HG03025 (cell line): ENCODE measurements at regions not wholly inside any gene's neighbourhood (a gene's known extent, or its start where the extent isn't known, plus 50 kb on each side); places are given as distances from the start of the nearest gene placed in this dataset.
A peak's percentile ranks its signal among the peaks of the same experiment; 100 is the strongest.

Experiments
- ATAC-seq: cut with Tn5 transposase; IDR thresholded peaks from one replicate; pipeline ENCODE4 v1.9.1; 2021; ENCODE audit warnings: mild to moderate bottlenecking, moderate library complexity; ENCODE audit not compliant: unreplicated experiment, low FRiP score

GRCh38 chr2:80778704-80779103 lies 474.2 kb upstream of the LRRTM1 start:
- no peak for ATAC-seq

GRCh38 chr2:80748592-80748991 lies 444.0 kb upstream of the LRRTM1 start:
- ATAC-seq = peak; percentile 98

DNA sequence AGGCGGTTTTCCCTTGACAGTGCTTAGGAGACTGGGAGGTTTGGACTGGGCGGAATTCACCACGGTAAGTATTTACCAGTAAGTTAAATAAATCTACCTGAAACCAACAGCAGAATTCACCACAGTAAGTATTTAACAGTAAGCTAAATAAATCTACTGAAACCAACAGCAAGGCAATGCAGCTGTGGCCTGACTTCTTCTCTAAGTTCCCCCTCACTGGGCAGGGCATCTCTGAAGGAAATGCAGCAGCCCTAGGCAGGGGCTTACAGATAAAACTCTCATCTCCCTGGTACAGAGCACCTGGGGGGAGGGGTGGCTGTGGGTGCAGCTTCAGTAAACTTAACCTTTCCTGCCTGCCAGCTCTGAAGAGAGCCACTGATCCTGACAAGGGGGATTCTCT lies 432.5 kb upstream of the LRRTM1 start:
- ATAC-seq = peak; percentile 96

GRCh38 chr2:80725001-80725400 lies 420.4 kb upstream of the LRRTM1 start:
- ATAC-seq = no peak

DNA sequence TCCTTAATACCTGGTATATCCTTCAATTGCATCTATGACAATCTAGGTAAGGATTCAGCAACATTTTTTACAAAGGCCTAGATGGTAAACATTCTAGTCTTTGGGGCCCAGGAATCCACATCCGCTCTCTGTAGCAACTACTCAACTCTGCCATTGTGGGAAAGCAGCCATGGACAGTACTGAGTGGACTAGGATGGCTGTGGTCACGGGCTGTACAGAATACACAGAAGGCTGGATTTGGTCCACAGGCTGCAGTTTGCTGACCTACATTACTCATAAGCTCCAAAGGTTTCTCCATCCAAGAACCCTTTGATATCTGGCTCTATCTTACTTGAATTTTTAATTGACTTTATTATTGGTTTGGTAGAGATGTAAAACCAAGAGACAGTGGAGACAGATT lies 418.3 kb upstream of the LRRTM1 start:
- no peak for ATAC-seq

DNA sequence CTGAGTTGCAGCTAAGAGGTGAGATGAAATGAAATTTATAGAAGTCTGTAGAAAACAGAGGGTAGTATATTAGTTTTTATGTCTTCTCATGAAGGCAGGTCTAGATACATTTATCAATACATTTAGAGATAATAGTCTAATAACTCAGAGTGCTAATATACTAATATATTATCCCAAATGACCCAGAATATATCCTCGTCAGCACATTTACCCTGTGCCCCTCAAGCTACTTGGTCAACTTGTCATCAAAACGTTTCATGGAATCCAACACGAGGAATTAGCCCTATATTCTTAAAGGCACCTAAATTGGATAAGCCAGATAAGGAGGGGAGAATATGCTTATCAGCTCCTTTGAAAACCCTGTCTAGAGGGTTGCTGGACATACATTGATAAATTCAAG lies 415.1 kb upstream of the LRRTM1 start:
- no peak for ATAC-seq

DNA sequence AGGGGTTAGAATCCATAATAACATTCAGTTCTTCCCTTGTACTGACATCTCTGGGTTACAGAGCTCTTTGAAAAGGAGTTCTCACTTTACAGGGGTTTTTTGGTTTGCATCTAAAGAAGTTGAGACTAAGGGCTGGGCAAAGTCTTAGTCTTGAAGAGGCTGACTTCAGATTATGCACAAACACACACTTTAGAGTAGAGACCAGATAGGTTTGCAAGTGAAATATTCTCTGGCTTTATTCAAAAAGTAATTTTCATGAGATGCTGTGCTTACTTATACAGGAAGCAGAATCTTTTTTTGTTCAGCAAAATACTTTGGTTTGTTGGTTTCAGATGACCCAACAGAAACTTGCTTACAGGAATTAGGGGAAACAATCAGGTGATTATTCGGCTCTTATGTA lies 410.9 kb upstream of the LRRTM1 start:
- ATAC-seq = no peak

DNA sequence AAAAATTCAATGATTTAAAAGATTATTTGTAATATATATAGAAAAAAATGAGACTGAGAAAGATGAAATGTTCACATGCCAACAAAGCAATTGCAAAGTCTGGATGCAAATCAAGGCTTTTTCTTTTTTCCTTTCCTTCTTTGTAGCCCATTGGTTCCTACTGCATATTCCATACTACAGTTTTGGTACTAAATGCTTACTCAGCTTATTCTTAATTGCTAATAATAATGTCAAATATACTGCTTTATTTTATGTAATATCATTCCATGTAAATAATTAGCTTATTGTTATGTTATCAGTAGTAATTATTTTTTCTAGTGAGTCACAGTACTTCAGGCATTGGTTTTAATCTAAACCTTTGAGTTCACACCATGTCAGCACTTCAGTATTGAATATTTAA lies 407.4 kb upstream of the LRRTM1 start:
- no peak for ATAC-seq

DNA sequence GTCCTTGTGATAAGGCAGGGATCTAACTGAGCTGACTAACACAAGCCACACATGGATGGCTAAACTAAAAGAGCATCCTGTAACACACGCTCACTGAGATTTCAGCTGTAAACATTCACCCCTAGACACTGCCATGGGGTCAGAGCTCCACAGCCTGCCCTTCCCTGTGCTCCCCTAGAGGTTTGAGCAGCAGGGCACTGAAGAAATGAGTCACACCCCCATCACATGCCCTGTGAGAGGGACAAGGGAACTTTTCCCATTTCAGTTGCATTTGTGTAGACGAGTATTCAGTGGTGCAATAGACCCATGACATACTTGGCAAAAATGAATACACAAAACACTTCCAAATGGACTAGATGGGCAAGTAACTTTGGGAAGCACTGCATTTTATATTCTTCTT lies 402.4 kb upstream of the LRRTM1 start:
- no peak for ATAC-seq

DNA sequence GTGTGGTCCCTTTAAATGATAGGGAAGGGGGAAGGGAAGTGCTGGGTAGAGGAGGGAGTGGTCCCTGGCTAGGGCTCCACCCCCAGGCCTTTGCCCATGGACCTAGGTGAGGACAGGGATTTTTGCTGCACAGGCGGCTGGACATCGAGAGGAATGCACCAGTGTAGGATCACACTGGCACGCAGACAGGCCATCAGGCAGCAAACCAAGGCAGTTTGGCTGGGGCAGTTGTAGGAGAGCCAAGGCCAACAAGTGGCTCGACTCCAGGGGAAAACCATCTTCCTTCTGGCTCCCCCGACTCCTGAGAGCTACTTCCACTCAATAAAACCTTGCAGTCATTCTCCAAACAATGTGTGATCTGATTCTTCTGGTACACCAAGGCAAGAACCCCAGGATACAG lies 402.0 kb upstream of the LRRTM1 start:
- no peak for ATAC-seq

DNA sequence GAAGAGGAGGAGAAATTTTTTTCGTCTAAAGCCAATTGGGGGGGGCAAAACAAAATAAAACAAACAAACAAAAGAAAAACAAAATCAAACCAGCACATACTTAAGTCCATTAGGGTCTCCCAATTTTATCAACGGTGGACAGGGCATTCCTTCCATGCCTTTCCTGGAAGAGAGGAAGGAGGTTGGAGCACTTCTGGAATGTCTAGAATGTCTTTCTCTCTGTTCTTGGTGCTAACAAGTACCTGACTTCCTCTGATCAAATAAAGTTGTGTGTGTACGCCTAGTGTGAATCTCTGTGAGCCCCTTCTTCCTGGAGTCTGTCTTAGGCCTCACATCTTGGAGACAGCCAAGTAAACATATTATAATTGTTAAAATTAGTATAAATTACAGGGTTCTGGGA lies 399.0 kb upstream of the LRRTM1 start:
- no peak for ATAC-seq

DNA sequence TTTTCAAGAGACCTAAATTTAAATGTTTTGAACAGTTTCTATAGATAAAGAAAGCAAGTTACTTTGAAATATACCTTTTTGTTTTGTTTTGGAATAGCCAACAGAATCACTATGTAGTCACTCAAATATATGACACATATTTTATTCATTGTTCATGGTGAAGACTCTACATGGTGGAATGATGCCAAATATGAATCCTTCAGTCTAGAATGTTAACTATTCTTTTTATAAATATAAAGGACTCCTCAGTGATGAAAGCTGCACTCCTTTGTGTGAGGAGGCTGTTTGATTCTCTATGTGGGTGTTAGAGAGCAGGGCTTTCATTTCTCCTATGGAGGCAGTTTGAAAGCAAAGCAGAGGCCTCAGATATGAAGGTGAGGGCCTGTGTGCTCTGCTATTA lies 396.4 kb upstream of the LRRTM1 start:
- ATAC-seq = no peak
